DND-41 (cell line): ENCODE measurements at regions not wholly inside any gene's neighbourhood (a gene's known extent, or its start where the extent isn't known, plus 50 kb on each side); places are given as distances from the start of the nearest gene placed in this dataset.

Source experiments
- EZH2 ChIP-seq: IDR thresholded peaks from 3 replicates; pipeline ENCODE4 v1.6.1; 2012; ENCODE audit warnings: borderline replicate concordance, low read depth, mild to moderate bottlenecking, moderate library complexity, low read length, inconsistent platforms; ENCODE audit not compliant: severe bottlenecking
- TF ChIP-seq, protein P1 (sequence below): IDR thresholded peaks from 2 replicates; pipeline ENCODE4 v1.5.1; 2012; ENCODE audit warnings: borderline replicate concordance, low read length, moderate library complexity, mild to moderate bottlenecking; ENCODE audit not compliant: poor library complexity, severe bottlenecking; ENCODE audit errors: extremely low read depth

- TF ChIP-seq, protein P1, sequence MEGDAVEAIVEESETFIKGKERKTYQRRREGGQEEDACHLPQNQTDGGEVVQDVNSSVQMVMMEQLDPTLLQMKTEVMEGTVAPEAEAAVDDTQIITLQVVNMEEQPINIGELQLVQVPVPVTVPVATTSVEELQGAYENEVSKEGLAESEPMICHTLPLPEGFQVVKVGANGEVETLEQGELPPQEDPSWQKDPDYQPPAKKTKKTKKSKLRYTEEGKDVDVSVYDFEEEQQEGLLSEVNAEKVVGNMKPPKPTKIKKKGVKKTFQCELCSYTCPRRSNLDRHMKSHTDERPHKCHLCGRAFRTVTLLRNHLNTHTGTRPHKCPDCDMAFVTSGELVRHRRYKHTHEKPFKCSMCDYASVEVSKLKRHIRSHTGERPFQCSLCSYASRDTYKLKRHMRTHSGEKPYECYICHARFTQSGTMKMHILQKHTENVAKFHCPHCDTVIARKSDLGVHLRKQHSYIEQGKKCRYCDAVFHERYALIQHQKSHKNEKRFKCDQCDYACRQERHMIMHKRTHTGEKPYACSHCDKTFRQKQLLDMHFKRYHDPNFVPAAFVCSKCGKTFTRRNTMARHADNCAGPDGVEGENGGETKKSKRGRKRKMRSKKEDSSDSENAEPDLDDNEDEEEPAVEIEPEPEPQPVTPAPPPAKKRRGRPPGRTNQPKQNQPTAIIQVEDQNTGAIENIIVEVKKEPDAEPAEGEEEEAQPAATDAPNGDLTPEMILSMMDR = no peak
- no peak for TF ChIP-seq EZH2
Measured at GRCh38 chr14:89600950-89601826, 184.2 kb upstream of the FOXN3 start.
